DMS 273 (cell line): ENCODE measurements at regions not wholly inside any gene's neighbourhood (a gene's known extent, or its start where the extent isn't known, plus 50 kb on each side); places are given as distances from the start of the nearest gene placed in this dataset.

Experiments
- DNase-seq: peaks from one replicate; lab custom pipeline; 2025; ENCODE audit not compliant: unreplicated experiment; lab: John Stamatoyannopoulos, UW

DNA sequence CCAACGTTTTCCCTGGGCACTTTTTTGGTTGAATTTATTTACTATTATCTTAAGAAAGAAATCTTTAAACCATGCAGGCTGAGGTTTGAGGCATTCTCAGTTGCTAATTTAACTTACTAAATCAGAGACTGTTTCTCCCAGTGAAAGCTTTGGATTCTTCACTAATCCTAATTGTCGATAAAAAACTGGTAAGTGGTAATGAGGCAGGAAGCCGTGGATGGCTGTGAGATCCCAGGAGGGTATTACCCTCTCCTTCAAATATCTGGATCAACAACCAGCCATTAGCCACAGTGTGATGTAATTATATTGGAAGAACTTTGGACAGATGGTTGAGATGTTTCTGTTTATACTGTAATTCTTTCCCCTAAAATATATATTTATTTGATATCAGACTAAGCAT lies 485.0 kb downstream of the DISC1 start:
- DNase-seq = peak; percentile 29

DNA sequence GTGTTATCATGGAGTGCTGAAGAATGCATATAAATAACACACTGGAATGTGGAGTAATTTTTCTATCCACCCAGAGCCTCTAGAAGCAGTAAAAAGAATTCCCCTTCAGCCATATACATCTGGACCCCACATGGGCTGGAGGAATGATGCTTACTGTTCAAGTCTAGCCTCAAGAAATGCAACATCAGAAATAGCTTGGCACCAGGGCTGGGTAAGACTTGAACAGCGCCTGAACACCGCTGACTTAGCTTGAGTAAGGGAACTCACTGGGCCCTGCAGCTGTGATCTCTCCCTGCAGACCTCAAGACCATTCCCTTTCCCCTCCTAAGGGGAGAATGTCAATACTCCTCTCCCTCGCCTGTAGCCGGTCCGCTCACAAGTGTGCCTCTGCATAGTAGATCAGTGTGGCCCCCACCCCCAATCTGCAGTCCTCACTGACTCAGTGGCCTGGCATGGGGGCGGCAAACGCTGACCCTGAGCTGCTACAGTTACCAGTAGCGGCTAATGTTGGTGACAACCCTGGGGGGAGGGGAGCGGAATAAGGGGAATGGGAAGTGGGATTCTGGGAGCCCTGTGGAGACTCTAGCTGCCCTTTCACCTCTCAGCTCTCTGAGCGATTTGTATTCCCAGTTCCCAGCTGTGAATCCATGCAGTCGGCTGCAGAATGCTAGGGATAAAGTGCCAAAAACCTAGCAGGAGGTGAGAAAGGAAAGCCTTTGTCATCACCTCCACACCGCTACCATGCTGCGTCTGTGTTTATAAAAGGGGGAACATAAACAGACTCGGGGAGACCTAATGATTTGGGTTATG lies 483.9 kb downstream of the DISC1 start:
- no peak for DNase-seq

DNA sequence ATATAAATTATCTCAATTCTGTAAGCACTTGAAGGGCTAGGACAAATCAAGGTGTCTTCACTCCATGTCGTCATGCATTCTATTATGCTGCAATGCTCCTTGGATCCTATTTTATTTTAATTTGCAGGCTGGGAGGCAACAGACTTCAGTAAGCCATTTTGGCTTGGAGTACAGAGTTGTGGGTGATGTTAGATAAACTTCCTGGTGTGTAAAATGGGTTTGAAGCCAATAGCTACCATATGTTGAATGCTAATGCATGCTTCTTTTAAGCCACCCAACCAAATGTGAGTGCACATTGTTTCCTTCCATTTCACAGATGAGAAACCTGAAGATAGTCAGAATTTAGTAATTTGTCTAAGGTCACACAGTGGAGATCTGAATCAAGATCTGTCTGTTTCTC lies 482.8 kb downstream of the DISC1 start:
- peak; percentile 11 for DNase-seq

DNA sequence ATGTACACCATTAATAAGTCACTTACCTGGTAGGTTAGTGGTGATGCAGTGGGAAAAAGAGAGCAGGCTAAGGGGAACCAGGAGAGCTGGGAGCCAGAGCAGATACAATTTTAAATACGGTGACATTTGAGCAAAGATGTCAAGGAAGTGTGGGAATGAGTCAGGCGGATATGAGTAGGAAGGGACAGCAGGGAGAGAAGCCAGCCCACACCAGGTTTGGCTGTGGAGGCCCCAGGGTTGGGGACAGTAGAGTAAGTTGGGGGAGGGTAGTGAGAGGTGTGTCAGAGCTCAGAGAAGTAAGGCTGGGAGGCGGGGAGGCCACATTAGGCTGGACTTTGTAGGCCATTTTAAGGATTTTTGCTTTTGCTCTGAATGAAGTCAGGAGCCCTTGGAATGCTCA lies 482.0 kb downstream of the DISC1 start:
- DNase-seq = no peak

DNA sequence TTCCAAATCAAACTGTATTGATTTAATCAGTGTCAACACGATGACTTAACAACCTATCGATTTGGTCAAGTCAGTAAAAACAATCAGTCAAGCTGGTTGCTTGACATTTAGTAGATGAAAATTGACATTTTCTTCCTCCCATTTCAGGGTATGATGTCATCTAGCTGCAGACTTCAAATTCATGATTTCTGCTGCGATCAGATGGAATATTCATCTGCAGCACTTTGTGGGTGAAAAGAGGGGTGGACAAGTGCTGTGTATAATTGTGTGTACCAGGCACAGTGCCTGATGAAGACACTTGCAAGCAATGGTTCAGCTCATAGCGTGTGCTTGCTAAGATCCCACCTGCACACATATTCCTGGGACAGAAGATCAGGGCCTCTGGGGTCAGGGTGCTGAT lies 479.8 kb downstream of the DISC1 start:
- DNase-seq = no peak

GRCh38 chr1:232105561-232105960 lies 479.0 kb downstream of the DISC1 start:
- DNase-seq = no peak

- DNase-seq = no peak
Observed at GRCh38 chr1:232101231-232101630, 474.6 kb downstream of the DISC1 start.

- no peak for DNase-seq
Observed at GRCh38 chr1:232096751-232097150, 470.2 kb downstream of the DISC1 start.
